Neuronal stem cell (in vitro differentiated cells): ENCODE measurements at regions not wholly inside any gene's neighbourhood (a gene's known extent, or its start where the extent isn't known, plus 50 kb on each side); places are given as distances from the start of the nearest gene placed in this dataset.

Source experiments
- DNase-seq: peaks from one replicate; pipeline ENCODE4 v3.0.0-alpha.2; 2013; ENCODE audit warnings: low spot score
- H2AFZ ChIP-seq: one replicate; pipeline ENCODE4 v1.6.1; 2013; ENCODE audit warnings: mild to moderate bottlenecking, low read length, inconsistent platforms
- H2AK5ac ChIP-seq: 2 replicates; pipeline ENCODE4 v1.6.1; 2013; ENCODE audit warnings: low read depth, mild to moderate bottlenecking, inconsistent platforms, low read length, moderate library complexity, mixed read lengths
- H2BK120ac ChIP-seq: 2 replicates; pipeline ENCODE4 v1.6.1; 2013; ENCODE audit warnings: low read depth, mild to moderate bottlenecking, inconsistent platforms, low read length, moderate library complexity, mixed read lengths
- H2BK12ac ChIP-seq: one replicate; pipeline ENCODE4 v1.6.1; 2013; ENCODE audit warnings: low read length, inconsistent platforms
- H2BK15ac ChIP-seq: 2 replicates; pipeline ENCODE4 v1.6.1; 2013; ENCODE audit warnings: mild to moderate bottlenecking, low read length, inconsistent platforms, mixed read lengths
- H2BK5ac ChIP-seq: one replicate; pipeline ENCODE4 v1.6.1; 2013; ENCODE audit warnings: inconsistent platforms, mild to moderate bottlenecking, low read length, moderate library complexity
- H3K14ac ChIP-seq: one replicate; pipeline ENCODE4 v1.6.1; 2013; ENCODE audit warnings: low read length, inconsistent platforms
- H3K18ac ChIP-seq: 2 replicates; pipeline ENCODE4 v1.6.1; 2013; ENCODE audit warnings: low read length, inconsistent platforms
- H3K23ac ChIP-seq: 2 replicates; pipeline ENCODE4 v1.6.1; 2013; ENCODE audit warnings: low read depth, mild to moderate bottlenecking, mixed read lengths, low read length, inconsistent platforms; ENCODE audit not compliant: poor library complexity
- H3K27ac ChIP-seq: replicated peaks from 3 replicates; pipeline ENCODE4 v1.5.1; 2013; ENCODE audit warnings: low read length, inconsistent platforms
- H3K27me3 ChIP-seq, 3 experiments: 2 replicates each; pipeline ENCODE4 v1.6.1; 2013; ENCODE audit warnings: low read length in 3 of 3, mild to moderate bottlenecking in 2 of 3, inconsistent platforms in 1 of 3, low read depth in 1 of 3, mixed read lengths in 1 of 3, moderate library complexity in 1 of 3; ENCODE audit not compliant: control insufficient read depth in 3 of 3, insufficient read depth in 3 of 3
- H3K36me3 ChIP-seq, 2 donors: replicated peaks in 1 of 2; 2 replicates each; pipeline ENCODE4 v1.6.1; 2013; ENCODE audit warnings: low read length in 2 of 2; ENCODE audit not compliant: control insufficient read depth in 2 of 2, insufficient read depth in 2 of 2
- H3K4ac ChIP-seq: 2 replicates; pipeline ENCODE4 v1.6.1; 2013; ENCODE audit warnings: inconsistent platforms, mild to moderate bottlenecking, low read length, moderate library complexity
- H3K4me1 ChIP-seq, 2 donors: 1 replicate in 1 of 2; 2 replicates in 1 of 2; pipeline ENCODE4 v1.6.1; 2013; ENCODE audit warnings: low read length in 2 of 2, low read depth in 1 of 2; ENCODE audit not compliant: control insufficient read depth in 2 of 2, insufficient read depth in 1 of 2
- H3K4me2 ChIP-seq: one replicate; pipeline ENCODE4 v1.6.1; 2013; ENCODE audit warnings: mild to moderate bottlenecking, low read length, inconsistent platforms; ENCODE audit not compliant: insufficient read depth, poor library complexity, severe bottlenecking
- H3K4me3 ChIP-seq, 2 donors: 2 replicates each; pipeline ENCODE4 v1.5.1; 2013; ENCODE audit warnings: low read length in 2 of 2, mild to moderate bottlenecking in 2 of 2, inconsistent platforms in 1 of 2, moderate library complexity in 1 of 2
- H3K79me1 ChIP-seq: one replicate; pipeline ENCODE4 v1.6.1; 2013; ENCODE audit warnings: low read depth, mild to moderate bottlenecking, inconsistent platforms, low read length, moderate library complexity
- H3K9ac ChIP-seq: one replicate; pipeline ENCODE4 v1.6.1; 2013; ENCODE audit warnings: mild to moderate bottlenecking, low read depth, low read length, inconsistent platforms; ENCODE audit not compliant: poor library complexity
- H3K9me3 ChIP-seq, 2 donors: replicated peaks in 1 of 2; 2 replicates each; pipeline versions ENCODE3 to v1.6.1; 2013; ENCODE audit warnings: low read length in 2 of 2, mild to moderate bottlenecking in 2 of 2, inconsistent platforms in 1 of 2, low read depth in 1 of 2, mixed read lengths in 1 of 2, moderate library complexity in 1 of 2; ENCODE audit not compliant: control insufficient read depth in 2 of 2, insufficient read depth in 1 of 2
- H4K8ac ChIP-seq: one replicate; pipeline ENCODE4 v1.6.1; 2013; ENCODE audit warnings: low read depth, mild to moderate bottlenecking, inconsistent platforms, low read length, moderate library complexity
- H4K91ac ChIP-seq: one replicate; pipeline ENCODE4 v1.6.1; 2013; ENCODE audit warnings: low read length, low read depth, mild to moderate bottlenecking, inconsistent platforms; ENCODE audit not compliant: poor library complexity
- WGBS, 2 donors: extraction: QIAGEN DNeasy Blood & Tissue Kit; methylation state at CpG; one replicate each; pipeline ENCODE4 v1.1.7; 2013; ENCODE audit warnings: missing lambda C conversion rate in 2 of 2, mixed read lengths in 1 of 2; ENCODE audit not compliant: insufficient read length in 2 of 2, insufficient replicate concordance in 1 of 2; ENCODE audit errors: extremely low coverage in 2 of 2; 5-methylcytosine and 5-hydroxymethylcytosine counted together

GRCh38 chr2:226334981-226335720, 464.5 kb downstream of the IRS1 start:
- no peak overlapping the region for H3K4me2 ChIP-seq
- H2BK120ac ChIP-seq = no peak overlapping the region
- no peak overlapping the region for H2BK5ac ChIP-seq
- H2AFZ ChIP-seq = no peak overlapping the region
- H3K9me3 ChIP-seq = no peaks in the 10 kb centered on the region
- no peaks in the 10 kb centered on the region for H3K27me3 ChIP-seq
- H3K18ac ChIP-seq = no peak overlapping the region
- H2BK15ac ChIP-seq = no peak overlapping the region
- H2AK5ac ChIP-seq = no peak overlapping the region
- no peak overlapping the region for H3K4ac ChIP-seq
- no peak overlapping the region for H3K27ac ChIP-seq
- no peaks in the 10 kb centered on the region for H3K36me3 ChIP-seq
- no peak overlapping the region for H3K9ac ChIP-seq
- no peak overlapping the region for H4K91ac ChIP-seq
- no peak overlapping the region for H4K8ac ChIP-seq
- no peak overlapping the region for H2BK12ac ChIP-seq
- no peaks in the 10 kb centered on the region for H3K79me1 ChIP-seq
- no peak for DNase-seq
- WGBS, 2 donors = no CpG with 5 or more reads among the region's 8 CpGs
- no peak overlapping the region for H3K23ac ChIP-seq
- H3K4me1 ChIP-seq = no peaks in the 10 kb centered on the region
- no peak overlapping the region for H3K14ac ChIP-seq
- no peak overlapping the region for H3K4me3 ChIP-seq

GRCh38 chr2:226333388-226333787, 466.2 kb downstream of the IRS1 start:
- Histone ChIP-seq H3K4me2 (no peak overlapping the region), H3K4me3 (no peak overlapping the region), H3K36me3 (no peaks in the 10 kb centered on the region), H2BK15ac (no peak overlapping the region), H3K79me1 (no peaks in the 10 kb centered on the region), H2AFZ (no peak overlapping the region), H3K27me3 (no peaks in the 10 kb centered on the region), H3K14ac (no peak overlapping the region), H3K4me1 (peaks cover 0 to 3% of the 10 kb centered on the region in 2 donors), H2BK120ac (no peak overlapping the region), H3K9ac (no peak overlapping the region), H3K4ac (no peak overlapping the region), H2AK5ac (no peak overlapping the region), H2BK12ac (no peak overlapping the region), H3K18ac (no peak overlapping the region), H2BK5ac (no peak overlapping the region), H4K8ac (no peak overlapping the region), H3K23ac (no peak overlapping the region), H3K27ac (no peak overlapping the region), H3K9me3 (no peaks in the 10 kb centered on the region), H4K91ac (no peak overlapping the region)
- DNase-seq = no peak
- WGBS, 2 donors = no CpG with 5 or more reads among the region's 4 CpGs

DNA sequence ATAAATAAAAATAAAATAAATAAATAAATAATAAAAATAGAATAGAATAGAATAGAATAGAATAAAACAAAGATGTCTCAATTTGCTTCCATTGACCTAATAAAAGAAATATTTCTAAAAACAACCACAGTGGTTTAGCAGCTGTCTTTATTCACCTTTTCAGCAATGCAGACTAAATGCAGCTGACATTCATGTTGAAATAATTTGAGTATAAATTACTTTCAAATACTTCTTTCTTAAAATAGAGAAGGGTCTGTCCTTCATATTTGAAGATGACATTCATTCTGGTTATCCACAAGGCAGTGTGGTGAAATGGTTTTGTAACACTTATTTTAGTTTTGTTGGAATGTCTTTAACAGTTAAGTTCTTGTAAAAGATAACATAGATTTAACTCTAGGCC, 469.4 kb downstream of the IRS1 start:
- H3K4ac ChIP-seq = no peak overlapping the region
- H2BK15ac ChIP-seq = no peak overlapping the region
- no peak for DNase-seq
- no peak overlapping the region for H2BK12ac ChIP-seq
- H3K23ac ChIP-seq = no peak overlapping the region
- H2BK120ac ChIP-seq = no peak overlapping the region
- H3K18ac ChIP-seq = no peak overlapping the region
- H3K4me1 ChIP-seq = peaks cover 4 to 9% of the 10 kb centered on the region in 2 donors
- peaks cover 2 to 5% of the 10 kb centered on the region in 2 donors for H3K9me3 ChIP-seq
- H3K4me3 ChIP-seq = no peak overlapping the region
- no peaks in the 10 kb centered on the region for H3K36me3 ChIP-seq
- no peaks in the 10 kb centered on the region for H3K27me3 ChIP-seq
- no peak overlapping the region for H3K9ac ChIP-seq
- H2AK5ac ChIP-seq = no peak overlapping the region
- no peaks in the 10 kb centered on the region for H3K79me1 ChIP-seq
- H3K27ac ChIP-seq = no peak overlapping the region
- H3K14ac ChIP-seq = no peak overlapping the region
- H4K8ac ChIP-seq = no peak overlapping the region
- H2AFZ ChIP-seq = no peak overlapping the region
- no peak overlapping the region for H2BK5ac ChIP-seq
- H4K91ac ChIP-seq = no peak overlapping the region
- H3K4me2 ChIP-seq = no peak overlapping the region

GRCh38 chr2:226329180-226329579, 470.4 kb downstream of the IRS1 start:
- Histone ChIP-seq H3K23ac (no peak overlapping the region), H3K4me3 (no peak overlapping the region), H3K9me3 (peaks cover 2 to 5% of the 10 kb centered on the region in 2 donors), H4K8ac (no peak overlapping the region), H3K27ac (no peak overlapping the region), H4K91ac (no peak overlapping the region), H3K14ac (no peak overlapping the region), H2AK5ac (no peak overlapping the region), H3K4me1 (peaks cover 5 to 10% of the 10 kb centered on the region in 2 donors), H3K4me2 (no peak overlapping the region), H3K4ac (no peak overlapping the region), H3K18ac (no peak overlapping the region), H2BK120ac (no peak overlapping the region), H3K27me3 (no peaks in the 10 kb centered on the region), H2BK12ac (no peak overlapping the region), H3K79me1 (no peaks in the 10 kb centered on the region), H3K9ac (no peak overlapping the region), H2BK15ac (no peak overlapping the region), H2AFZ (peak overlapping the region; percentile 8), H2BK5ac (no peak overlapping the region), H3K36me3 (no peaks in the 10 kb centered on the region)
- DNase-seq = no peak
- WGBS, 2 donors = no CpG with 5 or more reads among the region's 4 CpGs
